ENCODE measurements at regions not wholly inside any gene's neighbourhood (a gene's known extent, or its start where the extent isn't known, plus 50 kb on each side); places are given as distances from the start of the nearest gene placed in this dataset.

DNA sequence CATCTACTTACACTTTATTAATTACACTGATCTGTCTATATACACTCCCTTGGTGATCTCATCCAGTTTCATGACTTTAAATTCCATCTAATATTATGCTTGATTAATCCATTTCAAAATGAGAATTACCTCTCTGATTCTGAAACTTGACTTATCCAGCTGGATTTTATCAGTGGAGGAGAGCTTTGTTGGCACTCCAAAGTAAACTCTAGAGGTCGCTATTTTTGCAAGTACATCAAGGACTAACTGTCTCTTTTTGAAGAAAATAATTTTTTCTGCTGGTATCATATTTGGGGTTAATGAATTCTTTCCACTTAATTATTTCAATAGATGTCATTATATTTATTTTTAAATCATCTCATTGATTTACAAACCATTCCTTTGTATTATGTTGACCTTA is 630.3 kb upstream of the MAN1A1 start:
- TF ChIP-seq, protein P1, sequence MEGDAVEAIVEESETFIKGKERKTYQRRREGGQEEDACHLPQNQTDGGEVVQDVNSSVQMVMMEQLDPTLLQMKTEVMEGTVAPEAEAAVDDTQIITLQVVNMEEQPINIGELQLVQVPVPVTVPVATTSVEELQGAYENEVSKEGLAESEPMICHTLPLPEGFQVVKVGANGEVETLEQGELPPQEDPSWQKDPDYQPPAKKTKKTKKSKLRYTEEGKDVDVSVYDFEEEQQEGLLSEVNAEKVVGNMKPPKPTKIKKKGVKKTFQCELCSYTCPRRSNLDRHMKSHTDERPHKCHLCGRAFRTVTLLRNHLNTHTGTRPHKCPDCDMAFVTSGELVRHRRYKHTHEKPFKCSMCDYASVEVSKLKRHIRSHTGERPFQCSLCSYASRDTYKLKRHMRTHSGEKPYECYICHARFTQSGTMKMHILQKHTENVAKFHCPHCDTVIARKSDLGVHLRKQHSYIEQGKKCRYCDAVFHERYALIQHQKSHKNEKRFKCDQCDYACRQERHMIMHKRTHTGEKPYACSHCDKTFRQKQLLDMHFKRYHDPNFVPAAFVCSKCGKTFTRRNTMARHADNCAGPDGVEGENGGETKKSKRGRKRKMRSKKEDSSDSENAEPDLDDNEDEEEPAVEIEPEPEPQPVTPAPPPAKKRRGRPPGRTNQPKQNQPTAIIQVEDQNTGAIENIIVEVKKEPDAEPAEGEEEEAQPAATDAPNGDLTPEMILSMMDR (IDR thresholded peaks at IDR 0.05; ENCODE audit: insufficient read depth, low read depth, low read length, missing control alignments) = peak; percentile 37
- H3K4me3 ChIP-seq (ENCODE audit: low read depth, low read length) = no peak overlapping the region
- peak; percentile 8 for DNase-seq (ENCODE audit: low read depth)

DNA sequence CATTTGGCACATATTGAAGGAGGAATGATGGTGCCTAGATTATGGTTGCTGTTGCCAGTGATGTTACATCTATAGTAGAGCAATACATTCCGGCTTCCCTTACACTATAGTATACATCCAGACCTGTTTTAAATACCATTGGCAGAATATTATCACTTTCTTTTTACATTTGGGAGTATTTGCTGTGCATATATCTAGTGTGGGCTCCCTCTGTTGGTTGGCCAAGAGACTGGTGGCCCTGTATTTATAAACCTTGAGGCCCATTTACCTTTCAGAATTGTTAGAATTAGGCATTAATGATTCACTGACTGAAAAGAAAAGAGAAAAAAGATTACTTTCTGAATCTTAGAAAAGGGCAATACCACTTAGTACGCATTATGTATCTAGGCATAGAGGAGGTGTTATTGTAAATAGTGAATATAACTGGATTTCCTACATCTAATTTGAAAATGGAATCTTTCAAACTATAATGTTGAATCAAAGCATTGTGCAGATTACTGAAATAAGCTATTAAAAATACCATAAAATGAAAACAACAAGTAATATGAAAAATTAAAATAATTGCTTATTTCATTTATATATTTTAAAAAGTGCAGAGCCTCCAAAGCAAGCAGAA is 628.8 kb upstream of the MAN1A1 start:
- H3K4me3 ChIP-seq (ENCODE audit: low read depth, low read length) = no peak overlapping the region
- DNase-seq (ENCODE audit: low read depth) = peak; percentile 38
- TF ChIP-seq, protein P1 (IDR thresholded peaks at IDR 0.05; ENCODE audit: insufficient read depth, low read depth, low read length, missing control alignments) = peak; percentile 40

DNA sequence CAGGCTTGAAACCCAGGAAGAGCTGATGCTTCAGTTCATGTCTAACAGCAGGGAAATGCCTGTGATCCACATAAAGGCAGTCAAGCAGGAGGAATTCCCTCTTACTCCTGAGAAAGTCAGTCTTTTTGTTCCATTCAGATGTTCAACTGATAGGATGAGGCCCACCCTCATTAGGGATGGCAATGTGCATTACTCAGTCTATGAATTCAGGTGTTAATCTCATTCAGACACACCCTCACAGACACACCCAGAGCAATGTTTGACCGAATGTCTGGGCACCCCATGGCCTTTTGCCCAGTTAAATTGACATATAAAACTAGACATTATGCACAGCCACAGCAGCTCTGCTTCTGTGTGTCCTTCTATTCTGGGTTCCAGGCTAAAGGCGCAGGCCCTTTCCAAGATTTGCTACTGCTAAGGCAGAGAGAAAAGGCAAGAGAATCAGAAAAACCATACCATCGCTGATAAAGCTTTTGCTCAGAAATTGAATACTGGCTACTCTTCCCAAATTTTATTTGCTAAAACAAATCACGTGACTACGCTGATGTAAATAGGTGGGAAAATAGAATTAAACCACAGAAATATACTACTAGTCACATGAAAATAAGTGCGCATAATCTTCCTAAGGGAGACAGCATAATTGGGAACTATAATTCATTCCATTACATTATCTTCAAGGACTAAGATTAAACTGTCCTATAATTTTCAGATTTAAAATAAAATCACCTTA is 625.0 kb upstream of the MAN1A1 start:
- TF ChIP-seq, protein P1 (IDR thresholded peaks at IDR 0.05; ENCODE audit: insufficient read depth, low read depth, low read length, missing control alignments) = no peak
- no peak overlapping the region for H3K4me3 ChIP-seq (ENCODE audit: low read depth, low read length)
- DNase-seq (ENCODE audit: low read depth) = no peak

DNA sequence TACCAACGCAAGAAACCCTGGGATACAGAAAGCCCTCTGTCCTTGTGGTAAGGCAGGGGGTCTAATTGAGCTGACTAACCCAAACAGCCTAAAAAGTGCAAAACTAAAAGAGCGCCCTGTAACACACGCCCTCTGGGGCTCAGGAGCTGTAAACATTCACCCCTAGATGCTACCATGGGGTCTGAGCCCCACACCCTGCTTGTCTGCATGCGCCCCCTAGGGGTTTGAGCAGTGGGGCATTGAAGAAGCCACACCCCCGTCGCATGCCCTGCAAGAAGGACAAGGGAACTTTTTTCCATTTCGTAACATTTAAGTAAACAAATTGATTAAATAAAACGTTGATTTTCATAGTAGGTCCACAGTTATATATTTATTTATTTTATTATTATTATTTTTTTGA is 616.9 kb upstream of the MAN1A1 start:
- DNase-seq (ENCODE audit: low read depth) = peak; percentile 52
- TF ChIP-seq, protein P1 (IDR thresholded peaks at IDR 0.05; ENCODE audit: insufficient read depth, low read depth, low read length, missing control alignments) = peak; percentile 42
- no peak overlapping the region for H3K4me3 ChIP-seq (ENCODE audit: low read depth, low read length)

DNA sequence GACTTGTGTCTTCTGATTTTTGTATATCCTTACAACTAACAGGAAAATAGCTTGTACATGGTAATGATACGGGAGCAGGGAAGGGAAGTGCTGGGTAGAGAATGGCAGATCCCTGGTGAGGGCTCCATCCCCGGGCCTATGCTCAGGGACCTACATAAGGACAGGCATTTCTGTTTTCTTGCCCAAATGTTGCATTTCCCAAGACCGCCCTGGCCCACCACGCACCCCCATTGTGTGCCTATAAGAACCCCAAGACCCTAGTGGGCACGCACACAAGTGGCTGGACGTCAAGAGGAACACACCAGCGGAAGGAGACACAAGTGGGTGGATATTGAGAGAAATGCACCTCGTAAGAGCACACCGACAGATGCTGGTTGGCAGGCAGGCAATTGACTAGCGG is 616.3 kb upstream of the MAN1A1 start:
- no peak for DNase-seq (ENCODE audit: low read depth)
- H3K4me3 ChIP-seq (ENCODE audit: low read depth, low read length) = no peak overlapping the region
- TF ChIP-seq, protein P1 (IDR thresholded peaks at IDR 0.05; ENCODE audit: insufficient read depth, low read depth, low read length, missing control alignments) = no peak

DNA sequence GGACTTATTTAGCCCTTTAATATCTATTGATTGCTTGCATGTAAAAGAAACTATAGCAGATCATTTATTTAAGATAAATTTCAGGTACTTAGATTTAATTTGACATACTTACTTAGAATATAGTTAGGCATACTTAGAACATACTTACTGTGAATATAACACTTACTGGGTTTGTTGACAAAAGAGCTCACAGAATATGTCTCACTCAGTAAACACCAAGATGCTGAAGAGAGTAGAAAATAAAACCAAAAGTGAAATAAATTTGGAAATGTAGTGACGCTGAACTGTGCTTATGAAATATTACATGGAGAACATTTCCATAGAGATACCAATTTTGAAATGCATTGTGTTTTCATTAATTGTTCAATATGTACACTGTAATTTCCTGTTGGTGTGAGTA is 615.4 kb upstream of the MAN1A1 start:
- no peak for DNase-seq (ENCODE audit: low read depth)
- no peak overlapping the region for H3K4me3 ChIP-seq (ENCODE audit: low read depth, low read length)
- TF ChIP-seq, protein P1 (IDR thresholded peaks at IDR 0.05; ENCODE audit: insufficient read depth, low read depth, low read length, missing control alignments) = no peak

All from GM12865 (cell line).